ENCODE measurements at regions not wholly inside any gene's neighbourhood (a gene's known extent, or its start where the extent isn't known, plus 50 kb on each side); places are given as distances from the start of the nearest gene placed in this dataset.
"Not testable (repeated sequence)": the region's sequence is repeated elsewhere in the genome, so short reads cannot be mapped to it uniquely, and the experiment has no call there.

DNA sequence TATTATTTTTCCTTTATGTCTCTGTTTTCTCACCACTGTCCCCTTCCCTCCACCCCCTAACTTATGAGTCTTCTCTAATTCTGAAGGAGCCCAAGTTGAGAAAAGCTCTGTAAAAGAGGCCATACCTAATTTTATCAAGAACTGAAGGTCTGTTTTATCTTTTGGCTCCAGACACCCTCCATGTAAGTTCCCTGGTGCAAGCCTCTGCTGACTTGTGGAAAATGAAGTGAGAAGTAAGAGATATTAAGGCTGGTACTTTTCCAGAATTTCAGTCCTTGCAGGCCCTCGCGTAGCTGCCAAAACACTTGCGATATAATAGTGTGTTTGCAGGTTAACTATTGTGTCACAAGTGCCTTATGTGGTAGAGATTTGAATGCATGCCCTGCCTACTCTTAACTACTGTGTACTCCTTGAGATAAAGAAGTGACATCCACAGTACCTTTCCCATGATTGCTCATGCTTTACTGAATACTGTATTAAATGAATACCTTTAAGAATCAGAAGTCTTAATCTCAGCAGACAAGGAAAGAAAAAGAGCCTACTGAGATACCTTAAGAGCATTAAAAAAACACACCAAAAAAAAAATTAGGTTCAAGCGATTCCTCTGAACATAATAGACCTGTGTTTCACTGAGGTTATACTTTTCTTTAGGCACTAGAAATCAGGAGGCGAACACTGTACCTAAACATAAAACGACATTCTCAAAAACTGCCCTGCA, 143.6 kb upstream of the ZNF184 start:
- DNase-seq: no peak
- in situ Hi-C loops (cut with MboI; ENCODE audit: low pct_unique_long_range_greater_than_20kb, low sequenced_read_pairs): no loop called here

DNA sequence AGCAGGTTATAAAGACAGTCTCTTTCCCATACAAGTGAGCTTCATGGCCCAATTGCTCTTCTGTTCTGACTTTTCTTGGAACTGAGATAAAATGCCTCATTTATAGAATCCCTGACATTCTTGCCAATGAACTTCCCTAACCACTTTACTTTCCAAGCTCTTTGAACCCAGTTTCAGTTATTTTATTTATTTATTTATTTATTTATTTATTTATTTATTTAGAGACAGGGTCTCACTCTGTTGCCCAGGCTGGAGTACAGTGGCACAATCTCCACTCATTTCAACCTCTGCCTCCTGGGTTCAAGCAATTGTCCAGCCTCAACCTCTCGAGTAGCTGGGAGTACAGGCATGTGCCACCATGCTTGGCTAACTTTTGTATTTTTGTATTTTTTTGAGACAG, 138.5 kb upstream of the ZNF184 start:
- in situ Hi-C loops (cut with MboI; ENCODE audit: low pct_unique_long_range_greater_than_20kb, low sequenced_read_pairs): no loop called here
- no peak for DNase-seq

- in situ Hi-C loops (cut with MboI; ENCODE audit: low pct_unique_long_range_greater_than_20kb, low sequenced_read_pairs): no loop called here
- peak; percentile 77 for DNase-seq
Observed at GRCh38 chr6:27608916-27609883, 136.3 kb upstream of the ZNF184 start.

- DNase-seq: no peak
- in situ Hi-C loops (cut with MboI; ENCODE audit: low pct_unique_long_range_greater_than_20kb, low sequenced_read_pairs): no loop called here
Observed at GRCh38 chr6:27605401-27606342, 132.8 kb upstream of the ZNF184 start.

DNA sequence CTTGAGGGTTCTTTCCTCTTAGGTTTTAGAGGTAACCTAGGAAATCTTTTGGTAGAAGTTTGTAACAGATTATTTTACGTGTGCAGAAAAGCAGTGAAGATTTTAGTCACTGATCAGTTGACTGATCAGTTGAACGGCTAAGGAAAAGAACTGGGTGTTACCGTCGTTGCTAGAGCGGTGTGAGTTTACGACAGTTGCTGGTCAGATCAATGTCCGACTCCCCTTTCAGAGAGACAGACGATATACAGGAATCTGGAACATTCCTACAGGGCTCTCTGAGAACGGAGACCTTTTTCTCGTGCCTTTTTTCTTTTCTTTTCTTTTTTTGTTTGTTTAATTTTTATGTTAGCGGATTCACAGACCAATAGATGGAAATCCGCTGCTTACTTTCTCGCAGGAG, 132.1 kb upstream of the ZNF184 start:
- no peak for DNase-seq
- in situ Hi-C loops (cut with MboI; ENCODE audit: low pct_unique_long_range_greater_than_20kb, low sequenced_read_pairs): no loop called here

DNA sequence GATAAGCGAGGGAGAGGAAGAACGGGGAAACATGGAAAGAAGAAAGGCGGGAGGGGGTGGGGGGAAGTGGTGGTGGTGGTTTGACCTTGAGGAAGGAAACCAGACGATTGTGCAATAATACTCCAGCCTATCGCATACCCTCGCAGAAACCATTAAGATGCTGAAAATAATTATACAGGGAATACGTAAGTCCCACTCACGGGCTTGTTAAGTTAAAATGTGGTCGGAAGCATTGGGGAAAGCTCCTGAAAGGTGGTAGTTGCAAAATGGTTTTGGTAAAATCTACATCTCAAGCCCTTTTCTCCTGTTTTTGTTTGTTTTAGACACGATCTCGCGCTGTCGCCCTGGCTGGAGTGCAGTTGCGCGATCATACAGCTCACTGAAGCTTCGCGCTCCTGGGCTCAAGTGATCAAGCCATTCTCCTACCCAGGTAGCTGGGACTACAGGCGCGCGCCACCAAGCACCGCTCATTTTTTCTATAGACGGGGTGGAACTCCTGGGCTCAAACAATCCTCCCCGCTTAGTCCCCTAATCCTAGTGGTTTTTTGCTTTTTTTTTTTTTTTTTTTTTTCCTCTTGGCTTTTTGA, 128.9 kb upstream of the ZNF184 start:
- in situ Hi-C loops (cut with MboI; ENCODE audit: low pct_unique_long_range_greater_than_20kb, low sequenced_read_pairs): no loop called here
- DNase-seq: peak; percentile 63

GRCh38 chr6:27599859-27600532, 127.1 kb upstream of the ZNF184 start:
- DNase-seq: no peak
- in situ Hi-C loops (cut with MboI; ENCODE audit: low pct_unique_long_range_greater_than_20kb, low sequenced_read_pairs): no loop called here

DNA sequence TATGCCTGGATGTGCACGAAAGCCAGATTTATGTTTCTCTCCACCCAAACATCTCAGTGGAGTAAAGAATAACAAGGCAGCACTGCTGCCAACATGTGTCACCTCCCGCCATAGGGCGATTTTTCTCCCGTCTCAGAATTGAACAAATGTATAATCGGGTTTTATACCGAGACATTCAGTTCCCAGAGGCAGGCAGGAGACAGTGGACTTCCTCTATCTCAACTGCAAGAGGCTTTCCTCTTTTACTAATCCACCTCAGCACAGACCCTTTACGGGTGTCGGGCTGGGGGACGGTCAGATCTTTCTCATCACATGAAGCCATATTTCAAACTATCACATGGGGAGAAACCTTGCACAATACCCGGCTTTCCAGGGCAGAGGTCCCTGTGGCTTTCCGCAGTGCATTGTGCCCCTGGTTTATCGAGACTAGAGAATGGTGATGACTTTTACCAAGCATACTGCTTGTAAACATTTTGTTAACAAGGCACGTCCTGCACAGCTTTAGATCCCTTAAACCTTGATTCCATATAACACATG, 124.2 kb upstream of the ZNF184 start:
- in situ Hi-C loops (cut with MboI; ENCODE audit: low pct_unique_long_range_greater_than_20kb, low sequenced_read_pairs); DNase-seq: not testable (repeated sequence)

DNA sequence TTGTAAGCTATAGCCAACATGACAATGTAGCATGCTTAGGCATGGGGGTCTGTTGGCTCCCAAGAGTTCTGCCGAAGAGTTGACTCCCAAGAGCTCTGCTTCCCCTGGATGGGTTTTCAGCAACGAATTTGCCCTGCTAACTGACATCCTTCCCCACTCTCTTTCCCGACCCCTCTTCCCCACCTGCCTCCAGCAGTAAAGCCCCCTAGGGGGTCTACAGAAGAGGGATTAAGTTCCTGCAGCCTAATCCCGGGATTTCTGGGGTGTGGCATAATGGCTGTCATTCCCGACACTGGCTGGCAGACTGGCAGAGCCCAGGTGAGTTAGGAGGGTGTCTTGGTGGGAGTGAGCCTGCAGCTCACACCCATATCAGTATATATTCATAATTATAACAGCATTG, 121.0 kb upstream of the ZNF184 start:
- in situ Hi-C loops (cut with MboI; ENCODE audit: low pct_unique_long_range_greater_than_20kb, low sequenced_read_pairs): no loop called here
- DNase-seq: no peak

DNA sequence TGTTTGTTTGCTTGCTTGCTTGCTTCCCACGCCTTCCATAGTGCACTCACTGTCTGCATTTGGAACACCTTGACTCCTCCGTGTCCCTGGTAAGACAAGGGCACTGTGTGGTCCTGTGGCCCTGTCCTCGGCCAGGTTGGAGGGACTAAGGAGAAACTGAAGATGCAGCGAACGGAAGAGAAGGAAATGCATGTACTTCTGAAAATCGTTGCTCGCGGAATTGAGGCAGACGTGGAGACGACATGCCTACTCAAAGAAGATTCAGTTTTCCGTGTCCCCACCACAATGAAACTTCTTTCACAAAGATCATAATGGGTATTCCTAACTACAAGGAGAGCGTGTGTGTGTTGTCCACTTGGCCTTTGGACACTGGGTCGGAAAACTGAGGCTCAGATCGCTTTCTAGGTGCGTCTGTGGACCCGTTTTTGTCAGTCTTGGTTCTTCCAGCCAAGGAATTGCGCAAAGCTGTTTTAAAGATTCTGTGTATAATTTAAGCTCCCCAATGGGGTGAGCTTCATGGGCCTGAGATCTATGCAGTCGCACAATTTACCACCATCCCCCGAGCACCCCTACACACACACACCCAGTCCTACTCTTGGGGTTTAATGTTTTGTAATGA, 120.4 kb upstream of the ZNF184 start:
- DNase-seq: no peak
- in situ Hi-C loops (cut with MboI; ENCODE audit: low pct_unique_long_range_greater_than_20kb, low sequenced_read_pairs): no loop called here

GRCh38 chr6:27592481-27593199, 119.7 kb upstream of the ZNF184 start:
- DNase-seq: peak; percentile 89
- in situ Hi-C loops (cut with MboI; ENCODE audit: low pct_unique_long_range_greater_than_20kb, low sequenced_read_pairs): no loop called here

GRCh38 chr6:27591699-27592480, 119.0 kb upstream of the ZNF184 start:
- DNase-seq: peak; percentile 69
- in situ Hi-C loops (cut with MboI; ENCODE audit: low pct_unique_long_range_greater_than_20kb, low sequenced_read_pairs): no loop called here

DNA sequence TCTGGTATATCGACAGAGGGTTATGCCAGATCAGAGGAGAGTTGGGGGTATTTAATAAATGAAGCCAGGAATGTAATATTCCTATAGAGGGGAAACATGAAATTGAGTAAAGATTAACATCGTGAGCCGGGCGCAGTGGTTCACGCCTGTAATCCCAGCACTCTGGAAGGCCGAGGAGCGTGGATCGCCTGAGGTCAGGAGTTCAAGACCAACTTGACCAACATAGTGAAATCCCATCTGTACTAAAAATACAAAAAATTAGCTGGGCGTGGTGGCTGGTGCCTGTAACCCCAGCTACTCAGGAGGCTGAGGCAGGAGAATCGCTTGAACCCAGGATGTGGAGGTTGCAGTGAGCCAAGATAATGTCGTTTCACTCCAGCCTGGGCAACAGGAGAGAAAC, 112.4 kb upstream of the ZNF184 start:
- in situ Hi-C loops (cut with MboI; ENCODE audit: low pct_unique_long_range_greater_than_20kb, low sequenced_read_pairs); DNase-seq: not testable (repeated sequence)

DNA sequence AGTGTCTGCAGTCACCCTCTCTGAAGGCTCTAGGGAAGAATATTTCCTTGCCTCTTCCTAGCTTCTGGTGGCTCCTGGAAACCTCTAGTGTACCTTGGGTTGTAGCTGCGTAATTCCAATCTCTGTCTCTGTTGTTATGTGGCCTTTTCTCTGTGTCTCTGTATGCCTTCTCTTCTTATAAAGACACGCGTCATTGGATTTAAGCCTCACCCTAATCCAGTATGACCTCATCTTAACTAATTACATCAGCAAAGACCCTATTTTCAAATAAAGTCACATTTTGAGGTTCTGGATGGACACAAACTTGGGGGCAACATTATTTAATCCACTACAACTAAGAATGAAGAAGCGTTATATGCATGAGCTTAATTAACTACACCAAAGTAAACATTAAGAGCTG, 111.4 kb upstream of the ZNF184 start:
- in situ Hi-C loops (cut with MboI; ENCODE audit: low pct_unique_long_range_greater_than_20kb, low sequenced_read_pairs): no loop called here

DNA sequence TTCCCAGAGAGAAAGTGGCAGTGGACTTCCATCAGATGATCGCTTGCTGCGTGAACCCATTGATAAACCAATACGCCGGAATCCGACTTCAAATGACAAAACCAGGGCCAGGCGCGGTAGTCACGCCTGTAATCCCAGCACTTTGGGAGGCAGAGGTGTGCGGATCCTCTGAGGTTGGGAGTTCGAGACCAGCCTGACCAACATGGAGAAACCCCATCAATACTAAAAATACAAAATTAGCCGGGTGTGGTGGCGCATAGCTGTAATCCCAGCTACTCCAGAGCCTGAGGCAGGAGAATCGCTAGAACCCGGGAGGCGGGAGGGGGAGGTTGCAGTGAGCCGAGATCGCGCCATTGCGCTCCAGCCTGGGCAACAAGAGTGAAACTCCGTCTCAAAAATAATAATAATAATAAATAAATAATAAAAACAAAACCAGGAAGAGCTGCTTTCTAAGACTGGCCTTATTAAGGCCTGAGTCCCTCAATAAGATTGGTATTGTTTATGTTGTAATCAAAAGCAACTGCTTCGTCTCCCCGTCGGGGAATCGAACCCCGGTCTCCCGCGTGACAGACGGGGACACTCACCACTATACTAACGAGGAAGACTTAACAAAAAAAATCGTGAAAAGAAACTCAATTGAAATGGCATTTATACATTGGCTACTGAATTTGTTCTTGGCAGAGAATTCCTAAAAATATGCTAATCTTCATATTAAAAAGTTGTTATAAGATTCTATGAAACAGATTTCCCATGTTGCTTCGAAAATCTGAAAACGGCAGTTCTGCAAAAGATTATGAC, 110.2 kb upstream of the ZNF184 start:
- in situ Hi-C loops (cut with MboI; ENCODE audit: low pct_unique_long_range_greater_than_20kb, low sequenced_read_pairs): no loop called here

More for the DNA sequence above, 111.4 kb upstream of the ZNF184 start:
- no peak for DNase-seq

GRCh38 chr6:27579973-27580372, 107.1 kb upstream of the ZNF184 start:
- no peak for DNase-seq
- in situ Hi-C loops (cut with MboI; ENCODE audit: low pct_unique_long_range_greater_than_20kb, low sequenced_read_pairs): no loop called here

More for the DNA sequence above, 110.2 kb upstream of the ZNF184 start:
- DNase-seq: peak; percentile 73

All from KBM-7 (cell line).